Colonic mucosa (tissue), 4 donors: ENCODE measurements at regions not wholly inside any gene's neighbourhood (a gene's known extent, or its start where the extent isn't known, plus 50 kb on each side); places are given as distances from the start of the nearest gene placed in this dataset.

Source experiments
- DNase-seq: peaks from one replicate; pipeline ENCODE4 v3.0.0-alpha.2; 2020
- H3K27ac ChIP-seq: fragments of 200-600 bp; one replicate; pipeline ENCODE4 v1.8.0; 2021
- H3K27me3 ChIP-seq: fragments of 200-600 bp; one replicate; pipeline ENCODE4 v1.8.0; 2021
- H3K36me3 ChIP-seq: fragments of 200-600 bp; one replicate; pipeline ENCODE4 v1.8.0; 2021
- H3K4me1 ChIP-seq: fragments of 200-600 bp; one replicate; pipeline ENCODE4 v1.8.0; 2021; ENCODE audit warnings: mild to moderate bottlenecking
- H3K4me3 ChIP-seq: fragments of 200-600 bp; one replicate; pipeline ENCODE4 v1.8.0; 2021
- H3K9ac ChIP-seq, 2 donors: one replicate each; pipeline ENCODE4 v1.7.0; 2013; ENCODE audit warnings: control low read depth in 2 of 2, low read depth in 2 of 2, low read length in 2 of 2
- H3K9me3 ChIP-seq: fragments of 200-600 bp; one replicate; pipeline ENCODE4 v1.8.0; 2021
- intact Hi-C: fragments of 100-400 bp; cut with DNase I; formaldehyde crosslinking; loops from one replicate; pipeline ENCODE4 v1.14.1; 2022
- TF ChIP-seq, protein P1 (sequence below): fragments of 200-600 bp; IDR thresholded peaks from one replicate; pipeline ENCODE4 v1.8.0; 2022; ENCODE audit warnings: antibody characterized with exemption, mild to moderate bottlenecking
- donor health status: healthy.
- donor health status: DM: no; HTN: no; CAD: no.
- donor health status: DM: no; HTN: no; CAD: no.

- DNase-seq = no peak
- Histone ChIP-seq H3K9ac (no peak overlapping the region), H3K27ac (no peak overlapping the region), H3K9me3 (no peaks in the 10 kb centered on the region), H3K4me1 (no peaks in the 10 kb centered on the region), H3K4me3 (no peak overlapping the region), H3K36me3 (no peaks in the 10 kb centered on the region), H3K27me3 (no peaks in the 10 kb centered on the region)
- TF ChIP-seq, protein P1, sequence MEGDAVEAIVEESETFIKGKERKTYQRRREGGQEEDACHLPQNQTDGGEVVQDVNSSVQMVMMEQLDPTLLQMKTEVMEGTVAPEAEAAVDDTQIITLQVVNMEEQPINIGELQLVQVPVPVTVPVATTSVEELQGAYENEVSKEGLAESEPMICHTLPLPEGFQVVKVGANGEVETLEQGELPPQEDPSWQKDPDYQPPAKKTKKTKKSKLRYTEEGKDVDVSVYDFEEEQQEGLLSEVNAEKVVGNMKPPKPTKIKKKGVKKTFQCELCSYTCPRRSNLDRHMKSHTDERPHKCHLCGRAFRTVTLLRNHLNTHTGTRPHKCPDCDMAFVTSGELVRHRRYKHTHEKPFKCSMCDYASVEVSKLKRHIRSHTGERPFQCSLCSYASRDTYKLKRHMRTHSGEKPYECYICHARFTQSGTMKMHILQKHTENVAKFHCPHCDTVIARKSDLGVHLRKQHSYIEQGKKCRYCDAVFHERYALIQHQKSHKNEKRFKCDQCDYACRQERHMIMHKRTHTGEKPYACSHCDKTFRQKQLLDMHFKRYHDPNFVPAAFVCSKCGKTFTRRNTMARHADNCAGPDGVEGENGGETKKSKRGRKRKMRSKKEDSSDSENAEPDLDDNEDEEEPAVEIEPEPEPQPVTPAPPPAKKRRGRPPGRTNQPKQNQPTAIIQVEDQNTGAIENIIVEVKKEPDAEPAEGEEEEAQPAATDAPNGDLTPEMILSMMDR = no peak
- intact Hi-C loops = no loop called here
Measured at GRCh38 chr6:6790393-6790792, 201.9 kb downstream of the LY86 start.

- no peak for DNase-seq
- TF ChIP-seq, protein P1 = no peak
- H3K27me3 ChIP-seq = no peaks in the 10 kb centered on the region
- no peak overlapping the region for H3K4me3 ChIP-seq
- no peaks in the 10 kb centered on the region for H3K4me1 ChIP-seq
- H3K36me3 ChIP-seq = no peaks in the 10 kb centered on the region
- intact Hi-C loops = no loop called here
- H3K9me3 ChIP-seq = no peaks in the 10 kb centered on the region
- no peak overlapping the region for H3K9ac ChIP-seq
- H3K27ac ChIP-seq = no peak overlapping the region
Measured at GRCh38 chr6:6790891-6791290, 202.4 kb downstream of the LY86 start.

GRCh38 chr6:6793388-6794250, 205.1 kb downstream of the LY86 start:
- H3K9me3 ChIP-seq = no peaks in the 10 kb centered on the region
- TF ChIP-seq, protein P1 = no peak
- H3K36me3 ChIP-seq = no peaks in the 10 kb centered on the region
- H3K4me3 ChIP-seq = no peak overlapping the region
- H3K27me3 ChIP-seq = no peaks in the 10 kb centered on the region
- H3K27ac ChIP-seq = no peak overlapping the region
- no peak for DNase-seq
- no peaks in the 10 kb centered on the region for H3K4me1 ChIP-seq
- intact Hi-C loops = no loop called here
- no peak overlapping the region for H3K9ac ChIP-seq

GRCh38 chr6:6795393-6795792, 206.9 kb downstream of the LY86 start:
- H3K36me3 ChIP-seq = no peaks in the 10 kb centered on the region
- no peak for DNase-seq
- H3K9ac ChIP-seq = no peak overlapping the region
- TF ChIP-seq, protein P1 = no peak
- no peaks in the 10 kb centered on the region for H3K4me1 ChIP-seq
- intact Hi-C loops = no loop called here
- no peak overlapping the region for H3K4me3 ChIP-seq
- H3K27ac ChIP-seq = no peak overlapping the region
- H3K9me3 ChIP-seq = no peaks in the 10 kb centered on the region
- no peaks in the 10 kb centered on the region for H3K27me3 ChIP-seq

DNA sequence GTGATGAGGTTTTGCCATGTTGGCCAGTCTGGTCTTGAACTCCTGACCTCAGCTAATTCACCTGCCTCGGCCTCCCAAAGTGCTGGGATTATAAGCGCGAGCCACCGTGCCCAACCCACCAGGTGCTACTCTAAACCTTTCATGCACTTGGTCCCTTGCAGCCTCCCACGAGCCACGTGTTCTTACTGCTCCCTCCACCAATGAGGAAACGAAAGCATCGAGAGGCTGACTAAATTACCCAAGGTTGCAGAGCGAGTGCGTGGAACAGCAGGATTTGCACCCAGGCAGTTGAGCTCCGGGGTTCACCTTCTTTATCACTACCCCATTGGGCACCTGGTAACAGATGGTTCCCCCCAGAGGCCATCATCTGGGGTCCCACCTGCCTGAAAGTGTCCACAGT, 208.3 kb downstream of the LY86 start:
- H3K9ac ChIP-seq = no peak overlapping the region
- no peaks in the 10 kb centered on the region for H3K4me1 ChIP-seq
- no peaks in the 10 kb centered on the region for H3K36me3 ChIP-seq
- H3K27me3 ChIP-seq = no peaks in the 10 kb centered on the region
- no peak overlapping the region for H3K4me3 ChIP-seq
- DNase-seq = no peak
- no peak overlapping the region for H3K27ac ChIP-seq
- intact Hi-C loops = no loop called here
- TF ChIP-seq, protein P1 = no peak
- no peaks in the 10 kb centered on the region for H3K9me3 ChIP-seq
